Vagina (tissue), 2 donors: ENCODE measurements at regions not wholly inside any gene's neighbourhood (a gene's known extent, or its start where the extent isn't known, plus 50 kb on each side); places are given as distances from the start of the nearest gene placed in this dataset.

Source experiments
- POLR2A ChIP-seq, 2 donors: fragments of 450-650 bp; IDR thresholded peaks; one replicate each; pipeline ENCODE4 v1.6.1; 2017; ENCODE audit warnings: antibody characterized with exemption in 2 of 2, mild to moderate bottlenecking in 2 of 2, moderate library complexity in 2 of 2
- POLR2AphosphoS5 ChIP-seq, 2 donors: sonication (generic); formaldehyde crosslinking; IDR thresholded peaks; one replicate each; pipeline ENCODE4 v1.9.0; 2017; ENCODE audit warnings: antibody characterized with exemption in 2 of 2, mild to moderate bottlenecking in 2 of 2, low read depth in 1 of 2; ENCODE audit not compliant: insufficient read depth in 1 of 2
- TF ChIP-seq, protein P1 (sequence below), 3 experiments: fragments of 450-650 bp in 2 of 3; fragments of 200-600 bp in 1 of 3; sonication (generic) in 1 of 3; IDR thresholded peaks; one replicate each; pipeline ENCODE4 v1.5.1; 2017 to 2019; ENCODE audit warnings: antibody characterized with exemption in 3 of 3, mild to moderate bottlenecking in 2 of 3, moderate library complexity in 2 of 3

DNA sequence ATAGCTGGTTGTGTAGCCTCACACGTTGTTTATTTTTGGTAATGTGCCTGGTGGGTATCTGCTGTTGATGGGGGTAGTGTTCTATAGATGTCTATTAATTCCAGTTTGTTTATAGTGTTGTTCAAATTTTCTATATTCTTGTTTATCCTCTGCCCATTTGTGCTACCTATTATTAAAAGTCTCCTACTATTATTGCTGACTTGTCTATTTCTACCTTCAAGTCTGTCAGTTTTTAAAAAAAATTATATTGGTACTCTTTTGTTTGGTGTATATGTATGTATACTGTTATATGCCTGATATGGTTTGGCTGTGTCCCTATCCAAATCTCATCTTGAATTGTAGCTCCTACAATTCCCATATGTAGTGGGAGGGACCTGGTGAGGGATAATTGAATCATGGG lies 578.6 kb downstream of the PCDH7 start:
- TF ChIP-seq POLR2A (IDR thresholded peaks at IDR 0.05) (no peak), POLR2AphosphoS5 (IDR thresholded peaks at IDR 0.05; ENCODE audit: insufficient read depth in 1 of 2, low read depth in 1 of 2) (no peak)
- TF ChIP-seq, protein P1, sequence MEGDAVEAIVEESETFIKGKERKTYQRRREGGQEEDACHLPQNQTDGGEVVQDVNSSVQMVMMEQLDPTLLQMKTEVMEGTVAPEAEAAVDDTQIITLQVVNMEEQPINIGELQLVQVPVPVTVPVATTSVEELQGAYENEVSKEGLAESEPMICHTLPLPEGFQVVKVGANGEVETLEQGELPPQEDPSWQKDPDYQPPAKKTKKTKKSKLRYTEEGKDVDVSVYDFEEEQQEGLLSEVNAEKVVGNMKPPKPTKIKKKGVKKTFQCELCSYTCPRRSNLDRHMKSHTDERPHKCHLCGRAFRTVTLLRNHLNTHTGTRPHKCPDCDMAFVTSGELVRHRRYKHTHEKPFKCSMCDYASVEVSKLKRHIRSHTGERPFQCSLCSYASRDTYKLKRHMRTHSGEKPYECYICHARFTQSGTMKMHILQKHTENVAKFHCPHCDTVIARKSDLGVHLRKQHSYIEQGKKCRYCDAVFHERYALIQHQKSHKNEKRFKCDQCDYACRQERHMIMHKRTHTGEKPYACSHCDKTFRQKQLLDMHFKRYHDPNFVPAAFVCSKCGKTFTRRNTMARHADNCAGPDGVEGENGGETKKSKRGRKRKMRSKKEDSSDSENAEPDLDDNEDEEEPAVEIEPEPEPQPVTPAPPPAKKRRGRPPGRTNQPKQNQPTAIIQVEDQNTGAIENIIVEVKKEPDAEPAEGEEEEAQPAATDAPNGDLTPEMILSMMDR (IDR thresholded peaks at IDR 0.05): no peak
